ENCODE measurements at regions not wholly inside any gene's neighbourhood (a gene's known extent, or its start where the extent isn't known, plus 50 kb on each side); places are given as distances from the start of the nearest gene placed in this dataset.

GRCh38 chr2:105541189-105542050, 142.6 kb upstream of the FHL2 start:
- TF ChIP-seq YY1 (tag by site-specific recombination; IDR thresholded peaks at IDR 0.05) (no peak), ZNF792 (tag by site-specific recombination; IDR thresholded peaks at IDR 0.05) (no peak)
